GM12875 (cell line): ENCODE measurements at regions not wholly inside any gene's neighbourhood (a gene's known extent, or its start where the extent isn't known, plus 50 kb on each side); places are given as distances from the start of the nearest gene placed in this dataset.

Experiments
- H3K4me3 ChIP-seq: one replicate; pipeline ENCODE4 v1.5.1; 2011; ENCODE audit warnings: low read depth, low read length, control low read depth
- CTCF ChIP-seq: IDR thresholded peaks from 2 replicates; pipeline ENCODE4 v1.5.1; 2011; ENCODE audit warnings: low read depth, mild to moderate bottlenecking, control low read depth, inconsistent platforms, low read length, moderate library complexity, borderline replicate concordance; ENCODE audit not compliant: insufficient read depth

- no peak overlapping the region for H3K4me3 ChIP-seq
- no peak for TF ChIP-seq CTCF
Measured at GRCh38 chr17:55635253-55635914, 87.3 kb downstream of the TMEM100 start.

- H3K4me3 ChIP-seq, result no peak overlapping the region
- no peak for TF ChIP-seq CTCF
Measured at GRCh38 chr17:55634702-55635101, 88.0 kb downstream of the TMEM100 start.

- no peak overlapping the region for H3K4me3 ChIP-seq
- TF ChIP-seq CTCF, result no peak
Measured at GRCh38 chr17:55632893-55633292, 89.8 kb downstream of the TMEM100 start.

- no peak for TF ChIP-seq CTCF
- no peak overlapping the region for H3K4me3 ChIP-seq
Measured at GRCh38 chr17:55632236-55632635, 90.4 kb downstream of the TMEM100 start.

- H3K4me3 ChIP-seq, result no peak overlapping the region
- TF ChIP-seq CTCF, result no peak
Measured at GRCh38 chr17:55629995-55630394, 92.7 kb downstream of the TMEM100 start.

GRCh38 chr17:55625521-55625920 lies 97.1 kb downstream of the TMEM100 start:
- no peak for TF ChIP-seq CTCF
- H3K4me3 ChIP-seq, result no peak overlapping the region

GRCh38 chr17:55624772-55625433 lies 97.8 kb downstream of the TMEM100 start:
- TF ChIP-seq CTCF, result no peak
- H3K4me3 ChIP-seq, result no peak overlapping the region
